DND-41 (cell line): ENCODE measurements at regions not wholly inside any gene's neighbourhood (a gene's known extent, or its start where the extent isn't known, plus 50 kb on each side); places are given as distances from the start of the nearest gene placed in this dataset.

Experiments used
- ATAC-seq: fragments of 200-7000 bp; cut with Tn5 transposase; 3 replicates; pipeline ENCODE4 v1.9.1; 2021; ENCODE audit warnings: low read depth; ENCODE audit not compliant: insufficient read depth
- DNase-seq: peaks from one replicate; pipeline ENCODE4 v3.0.0-alpha.2; 2020
- H2AFZ ChIP-seq: 2 replicates; pipeline ENCODE4 v1.6.0; 2012; ENCODE audit warnings: low read depth, low read length
- H3K27ac ChIP-seq: 2 replicates; pipeline ENCODE4 v1.5.1; 2012; ENCODE audit warnings: low read length, inconsistent platforms
- H3K27me3 ChIP-seq: fragments of 200-600 bp; sonication (generic); 2 replicates; pipeline ENCODE4 v1.6.0; 2012; ENCODE audit warnings: low read length, mild to moderate bottlenecking, inconsistent platforms; ENCODE audit not compliant: insufficient read depth, poor library complexity
- H3K36me3 ChIP-seq: 2 replicates; pipeline ENCODE4 v1.5.1; 2012; ENCODE audit warnings: low read length, inconsistent platforms; ENCODE audit not compliant: insufficient read depth
- H3K4me1 ChIP-seq: 2 replicates; pipeline ENCODE4 v1.5.1; 2012; ENCODE audit warnings: mild to moderate bottlenecking, low read length; ENCODE audit not compliant: insufficient read depth
- H3K4me2 ChIP-seq: 2 replicates; pipeline ENCODE4 v1.6.0; 2012; ENCODE audit warnings: mild to moderate bottlenecking, moderate library complexity, low read length, inconsistent platforms; ENCODE audit not compliant: insufficient read depth
- H3K4me3 ChIP-seq, 2 experiments: fragments of 200-600 bp in 1 of 2; shearing (Covaris generic) in 1 of 2; 2 replicates each; pipeline ENCODE4 v1.5.1; 2012 to 2016; ENCODE audit warnings: inconsistent platforms in 2 of 2, low read length in 2 of 2, mild to moderate bottlenecking in 2 of 2, low read depth in 1 of 2, moderate library complexity in 1 of 2
- H3K79me2 ChIP-seq: 2 replicates; pipeline ENCODE4 v1.6.0; 2012; ENCODE audit warnings: low read length, inconsistent platforms; ENCODE audit not compliant: insufficient read depth
- H3K9ac ChIP-seq: 2 replicates; pipeline ENCODE4 v1.6.0; 2012; ENCODE audit warnings: low read depth, mild to moderate bottlenecking, inconsistent platforms, low read length, moderate library complexity
- H3K9me3 ChIP-seq: 2 replicates; pipeline ENCODE4 v1.5.1; 2012; ENCODE audit warnings: low read length, moderate library complexity, mild to moderate bottlenecking, inconsistent platforms; ENCODE audit not compliant: insufficient read depth, severe bottlenecking
- H4K20me1 ChIP-seq: 2 replicates; pipeline ENCODE4 v1.6.0; 2012; ENCODE audit warnings: low read length; ENCODE audit not compliant: insufficient read depth
- EZH2 ChIP-seq: IDR thresholded peaks from 3 replicates; pipeline ENCODE4 v1.6.1; 2012; ENCODE audit warnings: borderline replicate concordance, low read depth, mild to moderate bottlenecking, moderate library complexity, low read length, inconsistent platforms; ENCODE audit not compliant: severe bottlenecking
- TF ChIP-seq, protein P1 (sequence below): IDR thresholded peaks from 2 replicates; pipeline ENCODE4 v1.5.1; 2012; ENCODE audit warnings: borderline replicate concordance, low read length, moderate library complexity, mild to moderate bottlenecking; ENCODE audit not compliant: poor library complexity, severe bottlenecking; ENCODE audit errors: extremely low read depth

- Histone ChIP-seq H3K27ac (no peak overlapping the region), H3K4me3 (no peak overlapping the region), H3K27me3 (no peaks in the 10 kb centered on the region), H3K4me2 (no peak overlapping the region), H3K79me2 (no peaks in the 10 kb centered on the region), H4K20me1 (no peaks in the 10 kb centered on the region), H3K4me1 (no peaks in the 10 kb centered on the region), H3K36me3 (no peaks in the 10 kb centered on the region), H3K9ac (no peak overlapping the region), H2AFZ (no peak overlapping the region), H3K9me3 (no peaks in the 10 kb centered on the region)
- ATAC-seq (no peak), DNase-seq (no peak)
- TF ChIP-seq, protein P1, sequence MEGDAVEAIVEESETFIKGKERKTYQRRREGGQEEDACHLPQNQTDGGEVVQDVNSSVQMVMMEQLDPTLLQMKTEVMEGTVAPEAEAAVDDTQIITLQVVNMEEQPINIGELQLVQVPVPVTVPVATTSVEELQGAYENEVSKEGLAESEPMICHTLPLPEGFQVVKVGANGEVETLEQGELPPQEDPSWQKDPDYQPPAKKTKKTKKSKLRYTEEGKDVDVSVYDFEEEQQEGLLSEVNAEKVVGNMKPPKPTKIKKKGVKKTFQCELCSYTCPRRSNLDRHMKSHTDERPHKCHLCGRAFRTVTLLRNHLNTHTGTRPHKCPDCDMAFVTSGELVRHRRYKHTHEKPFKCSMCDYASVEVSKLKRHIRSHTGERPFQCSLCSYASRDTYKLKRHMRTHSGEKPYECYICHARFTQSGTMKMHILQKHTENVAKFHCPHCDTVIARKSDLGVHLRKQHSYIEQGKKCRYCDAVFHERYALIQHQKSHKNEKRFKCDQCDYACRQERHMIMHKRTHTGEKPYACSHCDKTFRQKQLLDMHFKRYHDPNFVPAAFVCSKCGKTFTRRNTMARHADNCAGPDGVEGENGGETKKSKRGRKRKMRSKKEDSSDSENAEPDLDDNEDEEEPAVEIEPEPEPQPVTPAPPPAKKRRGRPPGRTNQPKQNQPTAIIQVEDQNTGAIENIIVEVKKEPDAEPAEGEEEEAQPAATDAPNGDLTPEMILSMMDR, result no peak
- no peak for TF ChIP-seq EZH2
Measured at GRCh38 chr2:41705634-41706033, 342.2 kb upstream of the PKDCC start.

DNA sequence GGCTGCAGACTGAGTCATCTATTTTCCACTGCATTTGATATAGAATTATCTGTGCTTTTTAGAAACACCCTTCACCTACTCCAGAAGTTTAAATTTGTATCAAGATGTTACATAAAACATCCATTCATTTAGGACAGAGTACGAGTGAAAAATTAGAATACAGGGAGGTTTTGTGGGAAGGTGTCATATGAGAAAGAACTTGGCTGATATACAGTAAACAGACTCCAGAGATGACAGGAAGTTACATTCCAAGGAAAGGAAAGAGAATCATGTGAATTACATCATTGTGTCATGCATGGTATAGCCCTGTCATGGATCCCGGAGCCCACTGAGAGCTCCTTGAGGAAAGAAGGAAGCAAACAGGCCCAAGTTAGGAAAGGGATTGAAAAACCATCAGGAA is 341.5 kb upstream of the PKDCC start:
- ATAC-seq, result no peak
- Histone ChIP-seq H3K36me3 (no peaks in the 10 kb centered on the region), H3K27ac (no peak overlapping the region), H2AFZ (no peak overlapping the region), H3K4me1 (no peaks in the 10 kb centered on the region), H3K9ac (no peak overlapping the region), H4K20me1 (no peaks in the 10 kb centered on the region), H3K79me2 (no peaks in the 10 kb centered on the region), H3K4me3 (no peak overlapping the region), H3K4me2 (no peak overlapping the region), H3K27me3 (no peaks in the 10 kb centered on the region), H3K9me3 (no peaks in the 10 kb centered on the region)
- no peak for DNase-seq
- TF ChIP-seq, protein P1, result no peak
- TF ChIP-seq EZH2, result no peak

GRCh38 chr2:41707790-41708451 is 339.9 kb upstream of the PKDCC start:
- H3K4me2 ChIP-seq, result no peak overlapping the region
- H3K4me3 ChIP-seq, result no peak overlapping the region
- no peak for ATAC-seq
- H4K20me1 ChIP-seq, result no peaks in the 10 kb centered on the region
- H3K27ac ChIP-seq, result no peak overlapping the region
- H3K27me3 ChIP-seq, result no peaks in the 10 kb centered on the region
- no peaks in the 10 kb centered on the region for H3K9me3 ChIP-seq
- TF ChIP-seq, protein P1, result no peak
- TF ChIP-seq EZH2, result no peak
- no peaks in the 10 kb centered on the region for H3K4me1 ChIP-seq
- no peak overlapping the region for H2AFZ ChIP-seq
- H3K9ac ChIP-seq, result no peak overlapping the region
- H3K79me2 ChIP-seq, result no peaks in the 10 kb centered on the region
- no peaks in the 10 kb centered on the region for H3K36me3 ChIP-seq
- DNase-seq, result no peak
